Activated naive CD8-positive, alpha-beta T cell treated with anti-CD3 and anti-CD28 coated beads, Interleukin-2, amount 50 U/mL, for 24 hours (primary cell): ENCODE measurements at regions not wholly inside any gene's neighbourhood (a gene's known extent, or its start where the extent isn't known, plus 50 kb on each side); places are given as distances from the start of the nearest gene placed in this dataset.

ENCODE experiments used
- ATAC-seq: fragments of 150-1000 bp; cut with Tn5 transposase; one replicate; pipeline ENCODE4 v1.10.0; 2021
- DNase-seq: peaks from one replicate; pipeline ENCODE4 v3.0.0; 2021
- H3K27ac Mint-ChIP-seq: one replicate; pipeline ENCODE4 v1.8.0; 2021; ENCODE audit warnings: mild to moderate bottlenecking, mixed read lengths
- H3K27me3 Mint-ChIP-seq: one replicate; pipeline ENCODE4 v1.8.0; 2021; ENCODE audit warnings: mixed read lengths
- H3K36me3 Mint-ChIP-seq: one replicate; pipeline ENCODE4 v1.8.0; 2021; ENCODE audit warnings: low read depth, mixed read lengths
- H3K4me1 Mint-ChIP-seq: one replicate; pipeline ENCODE4 v1.8.0; 2021; ENCODE audit warnings: mixed read lengths
- H3K4me3 Mint-ChIP-seq: one replicate; pipeline ENCODE4 v1.8.0; 2021; ENCODE audit warnings: mild to moderate bottlenecking, moderate library complexity, mixed read lengths
- H3K9me3 Mint-ChIP-seq: one replicate; pipeline ENCODE4 v1.8.0; 2021; ENCODE audit warnings: mixed read lengths

- Mint-ChIP-seq H3K36me3 (peaks cover 4% of the 10 kb centered on the region), H3K9me3 (peaks cover 18% of the 10 kb centered on the region), H3K4me3 (no peak overlapping the region), H3K4me1 (no peaks in the 10 kb centered on the region), H3K27ac (no peak overlapping the region), H3K27me3 (no peaks in the 10 kb centered on the region)
- no peak for DNase-seq
- no peak for ATAC-seq
These were observed 145.5 kb upstream of the PMFBP1 start for GRCh38 chr16:72317446-72317845.

- Mint-ChIP-seq H3K27ac (no peak overlapping the region), H3K4me3 (no peak overlapping the region), H3K4me1 (no peaks in the 10 kb centered on the region), H3K36me3 (no peaks in the 10 kb centered on the region), H3K9me3 (peaks cover 3% of the 10 kb centered on the region), H3K27me3 (no peaks in the 10 kb centered on the region)
- no peak for DNase-seq
- ATAC-seq: no peak
These were observed 141.9 kb upstream of the PMFBP1 start for GRCh38 chr16:72313903-72314302.

- Mint-ChIP-seq H3K9me3 (peaks cover 4% of the 10 kb centered on the region), H3K4me3 (no peak overlapping the region), H3K36me3 (no peaks in the 10 kb centered on the region), H3K4me1 (no peaks in the 10 kb centered on the region), H3K27ac (no peak overlapping the region), H3K27me3 (no peaks in the 10 kb centered on the region)
- ATAC-seq (no peak), DNase-seq (no peak)
These were observed 140.9 kb upstream of the PMFBP1 start for GRCh38 chr16:72312828-72313227.

GRCh38 chr16:72311426-72311825 lies 139.5 kb upstream of the PMFBP1 start:
- ATAC-seq (no peak), DNase-seq (no peak)
- Mint-ChIP-seq H3K27ac (no peak overlapping the region), H3K4me3 (no peak overlapping the region), H3K4me1 (no peaks in the 10 kb centered on the region), H3K27me3 (no peaks in the 10 kb centered on the region), H3K36me3 (peaks cover 3% of the 10 kb centered on the region), H3K9me3 (peaks cover 4% of the 10 kb centered on the region)

- Mint-ChIP-seq H3K4me3 (no peak overlapping the region), H3K36me3 (peaks cover 5% of the 10 kb centered on the region), H3K27ac (no peak overlapping the region), H3K27me3 (no peaks in the 10 kb centered on the region), H3K4me1 (no peaks in the 10 kb centered on the region), H3K9me3 (peaks cover 8% of the 10 kb centered on the region)
- DNase-seq (no peak), ATAC-seq (no peak)
These were observed 137.0 kb upstream of the PMFBP1 start for GRCh38 chr16:72309001-72309400.

- DNase-seq (no peak), ATAC-seq (no peak)
- Mint-ChIP-seq H3K4me1 (no peaks in the 10 kb centered on the region), H3K27me3 (no peaks in the 10 kb centered on the region), H3K4me3 (no peak overlapping the region), H3K36me3 (peaks cover 5% of the 10 kb centered on the region), H3K9me3 (peaks cover 8% of the 10 kb centered on the region), H3K27ac (no peak overlapping the region)
These were observed 136.4 kb upstream of the PMFBP1 start for GRCh38 chr16:72308396-72308795.

- ATAC-seq: no peak
- no peaks in the 10 kb centered on the region for H3K4me1 Mint-ChIP-seq
- no peaks in the 10 kb centered on the region for H3K27me3 Mint-ChIP-seq
- H3K27ac Mint-ChIP-seq: no peak overlapping the region
- H3K9me3 Mint-ChIP-seq: peaks cover 4% of the 10 kb centered on the region
- peaks cover 5% of the 10 kb centered on the region for H3K36me3 Mint-ChIP-seq
- no peak overlapping the region for H3K4me3 Mint-ChIP-seq
- no peak for DNase-seq
These were observed 130.4 kb upstream of the PMFBP1 start for GRCh38 chr16:72302332-72302731.

GRCh38 chr16:72301523-72302236 lies 129.7 kb upstream of the PMFBP1 start:
- H3K27ac Mint-ChIP-seq: no peak overlapping the region

GRCh38 chr16:72300892-72301291 lies 128.9 kb upstream of the PMFBP1 start:
- DNase-seq: no peak
- peaks cover 4% of the 10 kb centered on the region for H3K9me3 Mint-ChIP-seq
- no peak overlapping the region for H3K27ac Mint-ChIP-seq
- no peak overlapping the region for H3K4me3 Mint-ChIP-seq
- no peaks in the 10 kb centered on the region for H3K4me1 Mint-ChIP-seq
- ATAC-seq: no peak
- no peaks in the 10 kb centered on the region for H3K27me3 Mint-ChIP-seq
- H3K36me3 Mint-ChIP-seq: no peaks in the 10 kb centered on the region

More at GRCh38 chr16:72301523-72302236, 129.7 kb upstream of the PMFBP1 start:
- Mint-ChIP-seq H3K9me3 (peaks cover 4% of the 10 kb centered on the region), H3K36me3 (peaks cover 2% of the 10 kb centered on the region), H3K4me3 (no peak overlapping the region), H3K27me3 (no peaks in the 10 kb centered on the region), H3K4me1 (no peaks in the 10 kb centered on the region)
- no peak for ATAC-seq
- DNase-seq: no peak

GRCh38 chr16:72299684-72300243 lies 127.8 kb upstream of the PMFBP1 start:
- Mint-ChIP-seq H3K27me3 (no peaks in the 10 kb centered on the region), H3K9me3 (peaks cover 4% of the 10 kb centered on the region), H3K36me3 (no peaks in the 10 kb centered on the region), H3K4me3 (no peak overlapping the region), H3K4me1 (no peaks in the 10 kb centered on the region), H3K27ac (no peak overlapping the region)
- ATAC-seq: no peak
- no peak for DNase-seq

GRCh38 chr16:72298961-72299360 lies 127.0 kb upstream of the PMFBP1 start:
- ATAC-seq: no peak
- Mint-ChIP-seq H3K9me3 (no peaks in the 10 kb centered on the region), H3K27ac (no peak overlapping the region), H3K36me3 (no peaks in the 10 kb centered on the region), H3K27me3 (no peaks in the 10 kb centered on the region), H3K4me1 (no peaks in the 10 kb centered on the region), H3K4me3 (no peak overlapping the region)
- DNase-seq: no peak

- H3K27ac Mint-ChIP-seq: no peak overlapping the region
- DNase-seq: no peak
- H3K36me3 Mint-ChIP-seq: no peaks in the 10 kb centered on the region
- no peaks in the 10 kb centered on the region for H3K27me3 Mint-ChIP-seq
- H3K9me3 Mint-ChIP-seq: no peaks in the 10 kb centered on the region
- ATAC-seq: no peak
- H3K4me1 Mint-ChIP-seq: no peaks in the 10 kb centered on the region
- no peak overlapping the region for H3K4me3 Mint-ChIP-seq
These were observed 124.0 kb upstream of the PMFBP1 start for GRCh38 chr16:72295914-72296313.

GRCh38 chr16:72291531-72291981 lies 119.6 kb upstream of the PMFBP1 start:
- ATAC-seq (no peak), DNase-seq (no peak)
- no peak overlapping the region for H3K4me3 Mint-ChIP-seq
- no peak overlapping the region for H3K27ac Mint-ChIP-seq
- no peaks in the 10 kb centered on the region for H3K4me1 Mint-ChIP-seq
- no peaks in the 10 kb centered on the region for H3K36me3 Mint-ChIP-seq
- no peaks in the 10 kb centered on the region for H3K27me3 Mint-ChIP-seq
- no peaks in the 10 kb centered on the region for H3K9me3 Mint-ChIP-seq

- no peak overlapping the region for H3K4me3 Mint-ChIP-seq
- H3K27ac Mint-ChIP-seq: no peak overlapping the region
- H3K36me3 Mint-ChIP-seq: no peaks in the 10 kb centered on the region
- no peaks in the 10 kb centered on the region for H3K27me3 Mint-ChIP-seq
- no peaks in the 10 kb centered on the region for H3K9me3 Mint-ChIP-seq
- ATAC-seq (no peak), DNase-seq (no peak)
- H3K4me1 Mint-ChIP-seq: no peaks in the 10 kb centered on the region
These were observed 119.2 kb upstream of the PMFBP1 start for GRCh38 chr16:72291121-72291520.

- Mint-ChIP-seq H3K4me3 (no peak overlapping the region), H3K4me1 (no peaks in the 10 kb centered on the region), H3K27me3 (no peaks in the 10 kb centered on the region), H3K9me3 (no peaks in the 10 kb centered on the region), H3K36me3 (no peaks in the 10 kb centered on the region), H3K27ac (no peak overlapping the region)
- no peak for DNase-seq
- no peak for ATAC-seq
These were observed 115.7 kb upstream of the PMFBP1 start for GRCh38 chr16:72287649-72288048.
